CD14-positive monocyte (primary cell): ENCODE measurements at regions not wholly inside any gene's neighbourhood (a gene's known extent, or its start where the extent isn't known, plus 50 kb on each side); places are given as distances from the start of the nearest gene placed in this dataset.

ENCODE experiments used
- DNase-seq, 3 donors: peaks; one replicate each; pipeline ENCODE4 v3.0.0-alpha.2; 2011 to 2022
- H2AFZ ChIP-seq: 2 replicates; pipeline ENCODE4 v1.6.0; 2012; ENCODE audit warnings: mild to moderate bottlenecking, low read depth, low read length, inconsistent platforms; ENCODE audit not compliant: insufficient read depth, poor library complexity, severe bottlenecking
- H3K27ac ChIP-seq, 2 donors: 1 replicate in 1 of 2; 2 replicates in 1 of 2; pipeline ENCODE4 v1.5.1; 2012 to 2013; ENCODE audit warnings: low read length in 2 of 2, control low read depth in 1 of 2, inconsistent platforms in 1 of 2, low read depth in 1 of 2, mild to moderate bottlenecking in 1 of 2
- H3K27me3 ChIP-seq, 2 donors: one replicate each; pipeline versions ENCODE4 v1.6.0 to v1.6.1; 2011 to 2013; ENCODE audit warnings: low read length in 2 of 2; ENCODE audit not compliant: control insufficient read depth in 2 of 2, insufficient read depth in 2 of 2
- H3K36me3 ChIP-seq, 2 donors: replicated peaks in 1 of 2; 1 replicate in 1 of 2; 2 replicates in 1 of 2; pipeline versions ENCODE4 v1.5.1 to v1.6.1; 2012 to 2013; ENCODE audit warnings: low read length in 2 of 2, control low read depth in 1 of 2, inconsistent platforms in 1 of 2, mild to moderate bottlenecking in 1 of 2; ENCODE audit not compliant: insufficient read depth in 2 of 2, control insufficient read depth in 1 of 2
- H3K4me1 ChIP-seq, 2 donors: 1 replicate in 1 of 2; 2 replicates in 1 of 2; pipeline versions ENCODE4 v1.5.1 to v1.6.1; 2012 to 2013; ENCODE audit warnings: low read length in 2 of 2, control low read depth in 1 of 2, inconsistent platforms in 1 of 2, mild to moderate bottlenecking in 1 of 2, moderate library complexity in 1 of 2; ENCODE audit not compliant: insufficient read depth in 2 of 2, control insufficient read depth in 1 of 2
- H3K4me2 ChIP-seq: replicated peaks from 2 replicates; pipeline ENCODE3; 2012; ENCODE audit warnings: low read length, moderate library complexity, mild to moderate bottlenecking; ENCODE audit not compliant: poor library complexity, severe bottlenecking; ENCODE audit errors: extremely low read depth
- H3K4me3 ChIP-seq, 3 experiments: fragments of 200-600 bp in 1 of 3; sonication (generic) in 1 of 3; replicated peaks in 1 of 3; 1 replicate in 2 of 3; 2 replicates in 1 of 3; pipeline ENCODE4 v1.5.1; 2011 to 2013; ENCODE audit warnings: low read length in 3 of 3, mild to moderate bottlenecking in 3 of 3, control low read depth in 2 of 3, low read depth in 2 of 3, inconsistent platforms in 1 of 3, moderate library complexity in 1 of 3
- H3K79me2 ChIP-seq: 2 replicates; pipeline ENCODE4 v1.6.0; 2012; ENCODE audit warnings: mild to moderate bottlenecking, control low read depth, inconsistent platforms, low read length, moderate library complexity; ENCODE audit not compliant: insufficient read depth
- H3K9ac ChIP-seq: 2 replicates; pipeline ENCODE4 v1.6.0; 2017; ENCODE audit warnings: low read length, mild to moderate bottlenecking; ENCODE audit not compliant: insufficient read depth, poor library complexity, severe bottlenecking
- H3K9me3 ChIP-seq, 2 donors: replicated peaks in 1 of 2; 1 replicate in 1 of 2; 2 replicates in 1 of 2; pipeline versions ENCODE4 v1.5.1 to v1.6.1; 2012 to 2013; ENCODE audit warnings: low read length in 2 of 2, control low read depth in 1 of 2; ENCODE audit not compliant: control insufficient read depth in 1 of 2, insufficient read depth in 1 of 2
- H4K20me1 ChIP-seq: 2 replicates; pipeline ENCODE4 v1.6.0; 2012; ENCODE audit warnings: mild to moderate bottlenecking, low read length, control low read depth, moderate library complexity; ENCODE audit not compliant: insufficient read depth
- H3K27ac Mint-ChIP-seq, 7 donors: one replicate each; pipeline ENCODE4 v1.8.0; 2020; ENCODE audit warnings: mild to moderate bottlenecking in 7 of 7, mixed read lengths in 7 of 7, moderate library complexity in 6 of 7, inconsistent platforms in 2 of 7
- H3K27me3 Mint-ChIP-seq, 3 donors: one replicate each; pipeline ENCODE4 v1.8.0; 2021 to 2022; ENCODE audit warnings: low read depth in 3 of 3, mild to moderate bottlenecking in 3 of 3, mixed read lengths in 3 of 3, moderate library complexity in 3 of 3, inconsistent platforms in 1 of 3
- H3K36me3 Mint-ChIP-seq, 2 donors: one replicate each; pipeline ENCODE4 v1.8.0; 2020; ENCODE audit warnings: mixed read lengths in 2 of 2, inconsistent platforms in 1 of 2, mild to moderate bottlenecking in 1 of 2
- H3K4me1 Mint-ChIP-seq: one replicate; pipeline ENCODE4 v1.8.0; 2020; ENCODE audit warnings: mild to moderate bottlenecking, mixed read lengths
- H3K4me3 Mint-ChIP-seq, 2 donors: one replicate each; pipeline ENCODE4 v1.8.0; 2020; ENCODE audit warnings: mild to moderate bottlenecking in 2 of 2, mixed read lengths in 2 of 2, moderate library complexity in 1 of 2
- H3K9me3 Mint-ChIP-seq, 7 donors: one replicate each; pipeline ENCODE4 v1.8.0; 2020 to 2022; ENCODE audit warnings: mixed read lengths in 7 of 7, mild to moderate bottlenecking in 6 of 7, moderate library complexity in 6 of 7, inconsistent platforms in 2 of 7
- WGBS: methylation state at CpG from one replicate; pipeline ENCODE4 v1.1.5; 2013; ENCODE audit warnings: missing lambda C conversion rate; ENCODE audit not compliant: insufficient coverage; 5-methylcytosine and 5-hydroxymethylcytosine counted together
- intact Hi-C, 2 donors: fragments of 100-400 bp; cut with micrococcal nuclease; formaldehyde crosslinking; loops; one replicate each; pipeline versions ENCODE4 v1.15.0 to v1.15.1; 2023
- TF ChIP-seq, protein P1 (sequence below): fragments of 200-600 bp; IDR thresholded peaks from one replicate; pipeline ENCODE4 v1.8.0; 2022; ENCODE audit warnings: antibody characterized with exemption, mild to moderate bottlenecking

DNA sequence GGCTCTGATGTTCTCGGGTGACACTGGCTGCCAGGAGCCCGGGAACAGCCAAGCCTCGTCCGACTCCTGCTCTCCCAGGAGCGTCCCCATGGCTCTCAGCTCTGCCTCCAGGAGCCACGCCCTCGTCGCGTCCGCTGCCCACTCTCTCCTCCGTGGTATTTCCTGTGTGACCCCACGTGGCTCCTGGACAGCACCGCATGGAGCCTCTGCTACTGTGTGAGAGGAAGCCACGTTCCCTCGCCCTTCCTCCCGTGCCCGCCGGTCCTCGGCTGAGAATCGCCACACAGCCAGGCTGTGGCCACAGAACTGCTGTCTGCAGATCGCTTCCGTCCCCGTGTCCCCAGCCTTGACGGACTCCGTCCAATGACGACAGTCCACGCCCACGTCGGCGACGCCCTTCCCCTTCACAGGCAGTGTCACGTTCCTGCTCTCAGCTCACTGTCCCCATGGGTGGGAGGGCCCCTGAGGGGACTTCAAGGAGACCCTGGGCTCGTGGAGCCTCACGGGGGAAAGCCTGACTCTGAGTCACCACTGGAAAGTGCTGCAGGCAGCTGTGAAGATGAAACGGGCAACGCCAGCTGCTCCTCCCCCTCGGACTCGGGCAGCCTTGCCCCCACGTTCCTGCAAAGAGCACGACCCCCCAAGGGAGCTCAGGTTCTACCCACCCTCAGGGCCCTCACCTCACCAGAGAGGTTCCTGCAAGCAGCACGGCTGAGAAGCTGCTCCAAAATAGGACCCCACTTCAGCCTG is 458.5 kb downstream of the BRD1 start:
- no peak overlapping the region for H3K4me3 ChIP-seq
- no peaks in the 10 kb centered on the region for H3K79me2 ChIP-seq
- peaks cover 7 to 16% (median 8%) of the 10 kb centered on the region in 3 donors for H3K27me3 Mint-ChIP-seq
- no peaks in the 10 kb centered on the region for H3K4me1 ChIP-seq
- H4K20me1 ChIP-seq, result no peaks in the 10 kb centered on the region
- H3K4me2 ChIP-seq, result no peak overlapping the region
- H2AFZ ChIP-seq, result no peak overlapping the region
- H3K36me3 ChIP-seq, result no peaks in the 10 kb centered on the region
- no peak overlapping the region for H3K4me3 Mint-ChIP-seq
- intact Hi-C loops, result no loop called here
- no peak overlapping the region for H3K27ac ChIP-seq
- H3K27me3 ChIP-seq, result no peaks in the 10 kb centered on the region
- TF ChIP-seq, protein P1, sequence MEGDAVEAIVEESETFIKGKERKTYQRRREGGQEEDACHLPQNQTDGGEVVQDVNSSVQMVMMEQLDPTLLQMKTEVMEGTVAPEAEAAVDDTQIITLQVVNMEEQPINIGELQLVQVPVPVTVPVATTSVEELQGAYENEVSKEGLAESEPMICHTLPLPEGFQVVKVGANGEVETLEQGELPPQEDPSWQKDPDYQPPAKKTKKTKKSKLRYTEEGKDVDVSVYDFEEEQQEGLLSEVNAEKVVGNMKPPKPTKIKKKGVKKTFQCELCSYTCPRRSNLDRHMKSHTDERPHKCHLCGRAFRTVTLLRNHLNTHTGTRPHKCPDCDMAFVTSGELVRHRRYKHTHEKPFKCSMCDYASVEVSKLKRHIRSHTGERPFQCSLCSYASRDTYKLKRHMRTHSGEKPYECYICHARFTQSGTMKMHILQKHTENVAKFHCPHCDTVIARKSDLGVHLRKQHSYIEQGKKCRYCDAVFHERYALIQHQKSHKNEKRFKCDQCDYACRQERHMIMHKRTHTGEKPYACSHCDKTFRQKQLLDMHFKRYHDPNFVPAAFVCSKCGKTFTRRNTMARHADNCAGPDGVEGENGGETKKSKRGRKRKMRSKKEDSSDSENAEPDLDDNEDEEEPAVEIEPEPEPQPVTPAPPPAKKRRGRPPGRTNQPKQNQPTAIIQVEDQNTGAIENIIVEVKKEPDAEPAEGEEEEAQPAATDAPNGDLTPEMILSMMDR, result no peak
- H3K4me1 Mint-ChIP-seq, result peaks cover 4% of the 10 kb centered on the region
- peaks cover 0 to 4% (median 0%) of the 10 kb centered on the region in 7 donors for H3K9me3 Mint-ChIP-seq
- H3K27ac Mint-ChIP-seq, result no peak overlapping the region
- 54% methylated on average over 37 of the region's 41 CpGs for WGBS
- H3K9me3 ChIP-seq, result peaks cover 0 to 4% of the 10 kb centered on the region in 2 donors
- no peak overlapping the region for H3K9ac ChIP-seq
- no peak for DNase-seq
- H3K36me3 Mint-ChIP-seq, result no peaks in the 10 kb centered on the region

DNA sequence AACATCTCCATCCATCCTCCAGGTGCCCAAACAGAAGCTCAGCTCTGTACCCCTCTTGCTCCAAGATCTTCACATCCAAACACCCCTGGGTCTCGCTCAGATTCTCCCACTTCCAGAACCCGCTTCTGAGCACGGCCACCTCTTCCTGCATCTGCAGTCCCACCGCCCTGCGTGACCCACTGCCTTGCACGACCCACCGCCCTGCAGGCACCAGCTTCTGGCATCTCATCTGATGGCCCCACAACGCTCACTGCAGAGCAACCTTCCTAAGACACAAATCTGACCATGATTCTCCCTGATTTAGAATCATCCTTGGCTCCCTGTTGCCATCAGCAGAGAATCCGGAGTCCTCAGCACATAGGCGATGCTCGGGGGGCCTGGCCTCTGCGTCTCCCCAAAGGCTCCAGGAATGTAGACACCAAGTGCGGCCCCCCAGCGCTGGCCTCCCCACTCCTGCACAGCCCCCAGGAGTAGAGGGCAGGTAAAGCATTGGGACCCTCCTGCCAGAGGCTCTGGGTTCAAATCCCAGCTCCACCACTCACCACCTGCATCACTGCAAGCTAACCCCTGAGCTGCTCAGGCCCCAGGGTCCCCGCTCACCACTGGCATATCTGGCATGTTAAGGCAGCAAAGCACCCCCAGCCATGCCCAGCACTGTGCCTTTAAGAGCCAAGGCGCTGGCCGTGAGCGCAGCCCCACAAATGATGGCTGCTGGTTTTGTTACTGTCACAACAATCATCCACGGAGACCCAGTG is 459.3 kb downstream of the BRD1 start:
- Histone ChIP-seq H3K27ac (no peak overlapping the region), H3K9me3 (peaks cover 0 to 10% of the 10 kb centered on the region in 2 donors), H3K9ac (no peak overlapping the region), H3K27me3 (no peaks in the 10 kb centered on the region), H4K20me1 (no peaks in the 10 kb centered on the region), H3K36me3 (no peaks in the 10 kb centered on the region), H3K4me2 (no peak overlapping the region), H3K4me3 (no peak overlapping the region), H3K4me1 (no peaks in the 10 kb centered on the region), H2AFZ (no peak overlapping the region), H3K79me2 (no peaks in the 10 kb centered on the region)
- no peaks in the 10 kb centered on the region for H3K36me3 Mint-ChIP-seq
- H3K4me3 Mint-ChIP-seq, result peak overlapping the region in 1 of 2 donors; percentile 4
- peak overlapping the region in 2 of 7 donors; percentile 50 to 64 for H3K27ac Mint-ChIP-seq
- H3K4me1 Mint-ChIP-seq, result peaks cover 4% of the 10 kb centered on the region
- TF ChIP-seq, protein P1, result no peak
- H3K27me3 Mint-ChIP-seq, result peaks cover 5 to 13% (median 8%) of the 10 kb centered on the region in 3 donors
- DNase-seq, result no peak
- WGBS, result 89% methylated on average over 19 of the region's 19 CpGs
- intact Hi-C loops, result no loop called here
- H3K9me3 Mint-ChIP-seq, result peaks cover 0 to 10% (median 0%) of the 10 kb centered on the region in 7 donors
